BE2C (cell line): ENCODE measurements at regions not wholly inside any gene's neighbourhood (a gene's known extent, or its start where the extent isn't known, plus 50 kb on each side); places are given as distances from the start of the nearest gene placed in this dataset.
"Not testable (repeated sequence)": the region's sequence is repeated elsewhere in the genome, so short reads cannot be mapped to it uniquely, and the experiment has no call there.

Experiments
- DNase-seq: peaks from one replicate; pipeline ENCODE4 v3.0.0-alpha.2; 2020
- H3K27me3 ChIP-seq: fragments of 250-450 bp; sonication (Bioruptor Pico); 2 replicates; pipeline ENCODE4 v1.5.1; 2020; ENCODE audit warnings: mild to moderate bottlenecking
- H3K36me3 ChIP-seq: fragments of 250-450 bp; sonication (Bioruptor Pico); 2 replicates; pipeline ENCODE4 v1.5.1; 2020; ENCODE audit warnings: mild to moderate bottlenecking
- H3K4me1 ChIP-seq: fragments of 250-450 bp; sonication (Bioruptor Pico); 2 replicates; pipeline ENCODE4 v1.5.1; 2020
- H3K4me3 ChIP-seq: 2 replicates; pipeline ENCODE4 v1.5.1; 2011; ENCODE audit warnings: low read depth, low read length
- H3K9me3 ChIP-seq: fragments of 250-450 bp; sonication (Bioruptor Pico); 2 replicates; pipeline ENCODE4 v1.5.1; 2020
- CTCF ChIP-seq: IDR thresholded peaks from 2 replicates; pipeline ENCODE4 v1.5.1; 2012; ENCODE audit warnings: mild to moderate bottlenecking, low read depth, low read length

DNA sequence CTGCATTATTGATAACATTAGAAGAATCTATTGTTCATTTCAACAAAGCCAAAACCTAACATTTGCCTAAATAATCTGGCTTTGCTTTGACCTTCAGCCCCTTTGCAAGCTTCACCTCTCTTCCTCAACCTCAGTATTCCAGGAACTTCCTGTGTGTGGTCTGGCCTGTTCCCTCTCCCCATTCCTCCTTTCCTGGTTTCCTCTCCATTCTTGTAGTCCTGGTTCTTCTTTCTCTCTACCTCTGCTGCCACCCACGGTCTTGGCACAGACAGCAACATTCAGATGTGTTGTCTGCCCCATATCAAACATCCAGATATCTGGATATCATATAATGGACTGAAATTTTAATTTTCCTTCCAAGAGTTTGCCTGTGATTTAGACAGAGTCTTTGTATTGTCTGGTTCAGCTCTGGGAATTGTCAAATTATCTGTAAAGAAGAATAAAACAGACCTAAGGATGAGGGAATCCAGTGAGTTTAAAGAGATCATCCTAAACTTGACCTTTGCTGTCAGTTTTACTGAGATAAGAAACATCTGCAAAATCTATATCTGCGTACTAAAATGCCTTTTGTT is 148.1 kb upstream of the KCTD3 start:
- Histone ChIP-seq H3K36me3 (no peaks in the 10 kb centered on the region), H3K27me3 (no peaks in the 10 kb centered on the region), H3K4me3 (no peak overlapping the region), H3K4me1 (0 out of 2 replicates have a peak, but pooled peaks cover 4% of the 10 kb centered on the region), H3K9me3 (no peaks in the 10 kb centered on the region)
- DNase-seq = peak; percentile 16
- TF ChIP-seq CTCF = no peak

- 0 out of 2 replicates have a peak, but pooled peaks cover 4% of the 10 kb centered on the region for H3K4me1 ChIP-seq
- H3K4me3 ChIP-seq = no peak overlapping the region
- no peaks in the 10 kb centered on the region for H3K9me3 ChIP-seq
- TF ChIP-seq CTCF = no peak
- H3K27me3 ChIP-seq = no peaks in the 10 kb centered on the region
- H3K36me3 ChIP-seq = no peaks in the 10 kb centered on the region
- DNase-seq = no peak
Observed at GRCh38 chr1:215421744-215422143, 145.4 kb upstream of the KCTD3 start.

GRCh38 chr1:215423288-215423687 is 143.8 kb upstream of the KCTD3 start:
- H3K36me3 ChIP-seq = no peaks in the 10 kb centered on the region
- no peaks in the 10 kb centered on the region for H3K9me3 ChIP-seq
- no peaks in the 10 kb centered on the region for H3K27me3 ChIP-seq
- no peak for DNase-seq
- no peak for TF ChIP-seq CTCF
- H3K4me3 ChIP-seq = no peak overlapping the region
- 0 out of 2 replicates have a peak, but pooled peaks cover 4% of the 10 kb centered on the region for H3K4me1 ChIP-seq

DNA sequence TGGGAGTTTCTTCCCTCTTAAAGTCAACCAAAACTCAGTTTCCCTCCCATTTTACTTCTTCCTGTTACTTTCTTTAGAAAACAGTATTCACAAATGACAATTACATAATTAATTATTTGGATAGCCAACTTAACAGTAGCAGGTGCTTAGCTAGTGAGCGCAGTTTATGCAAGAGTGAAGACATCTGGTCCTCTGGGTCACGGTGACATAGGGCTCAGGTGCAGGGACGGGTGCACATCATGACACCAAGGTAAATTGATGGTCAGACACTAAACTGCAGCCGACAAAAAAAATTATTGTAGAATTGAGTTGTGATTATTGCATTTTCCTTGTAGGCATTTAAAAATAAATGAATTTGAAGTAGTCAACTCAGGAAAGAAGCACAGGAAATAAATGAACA is 142.0 kb upstream of the KCTD3 start:
- Histone ChIP-seq H3K4me3 (no peak overlapping the region), H3K36me3 (no peaks in the 10 kb centered on the region), H3K4me1 (0 out of 2 replicates have a peak, but pooled peaks cover 4% of the 10 kb centered on the region), H3K27me3 (no peaks in the 10 kb centered on the region), H3K9me3 (no peaks in the 10 kb centered on the region)
- no peak for DNase-seq
- no peak for TF ChIP-seq CTCF

- H3K4me3 ChIP-seq = no peak overlapping the region
- TF ChIP-seq CTCF = no peak
- DNase-seq = no peak
- H3K9me3 ChIP-seq = no peaks in the 10 kb centered on the region
- no peaks in the 10 kb centered on the region for H3K27me3 ChIP-seq
- 0 out of 2 replicates have a peak, but pooled peaks cover 4% of the 10 kb centered on the region for H3K4me1 ChIP-seq
- H3K36me3 ChIP-seq = no peaks in the 10 kb centered on the region
Observed at GRCh38 chr1:215426101-215426500, 141.0 kb upstream of the KCTD3 start.

- not testable (repeated sequence) for H3K9me3 ChIP-seq, H3K36me3 ChIP-seq, H3K4me3 ChIP-seq, H3K4me1 ChIP-seq, H3K27me3 ChIP-seq
- peak; percentile 19 for DNase-seq
Observed at GRCh38 chr1:215432483-215433227, 134.4 kb upstream of the KCTD3 start.
